ENCODE measurements at regions not wholly inside any gene's neighbourhood (a gene's known extent, or its start where the extent isn't known, plus 50 kb on each side); places are given as distances from the start of the nearest gene placed in this dataset.

DNA sequence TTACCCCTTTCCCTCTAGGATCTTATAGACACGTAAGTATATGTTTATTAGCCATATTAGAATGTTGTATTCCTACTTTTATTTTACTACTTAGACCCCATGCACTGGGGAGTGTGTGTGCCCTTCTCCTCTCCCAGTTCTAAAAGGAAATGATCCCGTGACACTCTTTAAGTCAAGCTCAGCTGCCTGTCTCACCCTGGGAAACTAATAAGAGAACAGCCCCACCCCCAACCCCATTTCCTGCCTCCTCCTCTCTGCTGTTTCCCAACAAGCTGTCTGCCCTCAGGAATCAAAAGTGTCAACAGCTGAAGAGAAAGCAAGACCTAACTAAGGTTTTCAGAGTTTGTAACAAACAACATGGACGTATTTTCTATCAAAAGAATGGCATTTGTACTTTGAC is 92.6 kb upstream of the VAV3 start:
- ChIA-PET CTCF (no interaction called here), POLR2A (ENCODE audit: unreplicated experiment) (no interaction called here)
- Histone ChIP-seq H3K4me1 (ENCODE audit: control insufficient read depth, insufficient read depth, low read length) (no peaks in the 10 kb centered on the region), H3K56ac (ENCODE audit: extremely low read depth, insufficient read depth, low read length) (no peak overlapping the region), H2BK20ac (ENCODE audit: low read depth, low read length) (no peak overlapping the region), H3K9ac (ENCODE audit: low read depth, low read length) (no peak overlapping the region), H3K36me3 (ENCODE audit: control insufficient read depth, insufficient read depth, low read length) (no peaks in the 10 kb centered on the region), H2BK5ac (ENCODE audit: low read depth, low read length, poor library complexity, severe bottlenecking) (no peak overlapping the region), H2AK9ac (replicated peaks; ENCODE audit: low read depth, low read length, poor library complexity) (no peak overlapping the region), H2BK15ac (ENCODE audit: low read depth, low read length) (no peak overlapping the region), H3K79me1 (ENCODE audit: low read depth in 1 of 2, low read length in 2 of 2) (no peaks in the 10 kb centered on the region), H3K27ac (ENCODE audit: insufficient read depth, low read length) (no peak overlapping the region), H3K18ac (ENCODE audit: low read depth, low read length) (no peak overlapping the region), H3K9me1 (ENCODE audit: insufficient read depth, low read length) (no peaks in the 10 kb centered on the region), H2AFZ (replicated peaks; ENCODE audit: low read length, poor library complexity) (no peak overlapping the region), H3K23ac (ENCODE audit: low read depth, low read length) (no peak overlapping the region), H3K4me3 (ENCODE audit: insufficient read depth, low read depth, low read length) (no peak overlapping the region), H3K9me3 (ENCODE audit: control insufficient read depth, insufficient read depth, low read length) (no peaks in the 10 kb centered on the region), H3K14ac (replicated peaks; ENCODE audit: low read depth, low read length) (no peak overlapping the region), H2BK120ac (ENCODE audit: low read depth, low read length) (no peak overlapping the region), H4K91ac (ENCODE audit: insufficient read depth, low read depth, low read length) (no peak overlapping the region), H2AK5ac (ENCODE audit: low read depth, low read length) (no peak overlapping the region), H4K20me1 (ENCODE audit: insufficient read depth, low read length) (no peaks in the 10 kb centered on the region), H4K8ac (ENCODE audit: low read depth in 2 of 2, low read length in 2 of 2) (no peak overlapping the region), H4K5ac (ENCODE audit: low read depth, low read length) (no peak overlapping the region), H3K4me2 (ENCODE audit: low read depth, low read length) (no peak overlapping the region), H3K4ac (ENCODE audit: low read depth, low read length) (no peak overlapping the region), H3K27me3 (ENCODE audit: control insufficient read depth, insufficient read depth, low read length) (no peaks in the 10 kb centered on the region)
- TF ChIP-seq, protein P1, sequence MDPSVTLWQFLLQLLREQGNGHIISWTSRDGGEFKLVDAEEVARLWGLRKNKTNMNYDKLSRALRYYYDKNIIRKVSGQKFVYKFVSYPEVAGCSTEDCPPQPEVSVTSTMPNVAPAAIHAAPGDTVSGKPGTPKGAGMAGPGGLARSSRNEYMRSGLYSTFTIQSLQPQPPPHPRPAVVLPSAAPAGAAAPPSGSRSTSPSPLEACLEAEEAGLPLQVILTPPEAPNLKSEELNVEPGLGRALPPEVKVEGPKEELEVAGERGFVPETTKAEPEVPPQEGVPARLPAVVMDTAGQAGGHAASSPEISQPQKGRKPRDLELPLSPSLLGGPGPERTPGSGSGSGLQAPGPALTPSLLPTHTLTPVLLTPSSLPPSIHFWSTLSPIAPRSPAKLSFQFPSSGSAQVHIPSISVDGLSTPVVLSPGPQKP (IDR thresholded peaks at IDR 0.05; ENCODE audit: borderline replicate concordance, low read depth, low read length): no peak
- TF ChIP-seq POLR2A (IDR thresholded peaks at IDR 0.05; ENCODE audit: low read depth, low read length) (no peak), CEBPB (IDR thresholded peaks at IDR 0.05; ENCODE audit: low read depth, low read length) (no peak), BHLHE40 (IDR thresholded peaks at IDR 0.05; ENCODE audit: low read depth, low read length) (no peak), CTCF (conservative IDR thresholded peaks at IDR 0.05; ENCODE audit: low read depth, low read length) (no peak), NFE2L2 (IDR thresholded peaks at IDR 0.05; ENCODE audit: low read depth, low read length) (no peak)
- DNase-seq (no peak), ATAC-seq (ENCODE audit: low read depth) (no peak)
- dilution Hi-C loops (cut with HindIII; ENCODE audit: low sequenced_read_pairs, unreplicated experiment): no loop called here
- in situ Hi-C loops (cut with MboI; ENCODE audit: low sequenced_read_pairs): no loop called here
- intact Hi-C loops (cut with micrococcal nuclease): no loop called here
- BruUV-seq (replicated peaks): no TSS peak
- no CpG with 5 or more reads among the region's 3 CpGs for WGBS, 2 experiments (ENCODE audit: extremely low coverage in 2 of 2, insufficient read length in 1 of 2)
